Colonic mucosa (tissue), 4 donors: ENCODE measurements at regions not wholly inside any gene's neighbourhood (a gene's known extent, or its start where the extent isn't known, plus 50 kb on each side); places are given as distances from the start of the nearest gene placed in this dataset.

Experiments
- DNase-seq: peaks from one replicate; pipeline ENCODE4 v3.0.0-alpha.2; 2020
- H3K27ac ChIP-seq: fragments of 200-600 bp; one replicate; pipeline ENCODE4 v1.8.0; 2021
- H3K27me3 ChIP-seq: fragments of 200-600 bp; one replicate; pipeline ENCODE4 v1.8.0; 2021
- H3K36me3 ChIP-seq: fragments of 200-600 bp; one replicate; pipeline ENCODE4 v1.8.0; 2021
- H3K4me1 ChIP-seq: fragments of 200-600 bp; one replicate; pipeline ENCODE4 v1.8.0; 2021; ENCODE audit warnings: mild to moderate bottlenecking
- H3K4me3 ChIP-seq: fragments of 200-600 bp; one replicate; pipeline ENCODE4 v1.8.0; 2021
- H3K9ac ChIP-seq, 2 donors: one replicate each; pipeline ENCODE4 v1.7.0; 2013; ENCODE audit warnings: control low read depth in 2 of 2, low read depth in 2 of 2, low read length in 2 of 2
- H3K9me3 ChIP-seq: fragments of 200-600 bp; one replicate; pipeline ENCODE4 v1.8.0; 2021
- intact Hi-C: fragments of 100-400 bp; cut with DNase I; formaldehyde crosslinking; loops from one replicate; pipeline ENCODE4 v1.14.1; 2022
- TF ChIP-seq, protein P1 (sequence below): fragments of 200-600 bp; IDR thresholded peaks from one replicate; pipeline ENCODE4 v1.8.0; 2022; ENCODE audit warnings: antibody characterized with exemption, mild to moderate bottlenecking
- donor health status: healthy.
- donor health status: DM: no; HTN: no; CAD: no.
- donor health status: DM: no; HTN: no; CAD: no.

- no peak for DNase-seq
These were observed 103.8 kb upstream of the PARD3 start for GRCh38 chr10:34918776-34919315.

GRCh38 chr10:34918060-34918775 lies 103.1 kb upstream of the PARD3 start:
- Histone ChIP-seq H3K4me3 (no peak overlapping the region), H3K9me3 (no peaks in the 10 kb centered on the region), H3K27ac (no peak overlapping the region), H3K9ac (no peak overlapping the region), H3K27me3 (no peaks in the 10 kb centered on the region), H3K4me1 (no peaks in the 10 kb centered on the region), H3K36me3 (no peaks in the 10 kb centered on the region)
- intact Hi-C loops, result no loop called here
- TF ChIP-seq, protein P1, sequence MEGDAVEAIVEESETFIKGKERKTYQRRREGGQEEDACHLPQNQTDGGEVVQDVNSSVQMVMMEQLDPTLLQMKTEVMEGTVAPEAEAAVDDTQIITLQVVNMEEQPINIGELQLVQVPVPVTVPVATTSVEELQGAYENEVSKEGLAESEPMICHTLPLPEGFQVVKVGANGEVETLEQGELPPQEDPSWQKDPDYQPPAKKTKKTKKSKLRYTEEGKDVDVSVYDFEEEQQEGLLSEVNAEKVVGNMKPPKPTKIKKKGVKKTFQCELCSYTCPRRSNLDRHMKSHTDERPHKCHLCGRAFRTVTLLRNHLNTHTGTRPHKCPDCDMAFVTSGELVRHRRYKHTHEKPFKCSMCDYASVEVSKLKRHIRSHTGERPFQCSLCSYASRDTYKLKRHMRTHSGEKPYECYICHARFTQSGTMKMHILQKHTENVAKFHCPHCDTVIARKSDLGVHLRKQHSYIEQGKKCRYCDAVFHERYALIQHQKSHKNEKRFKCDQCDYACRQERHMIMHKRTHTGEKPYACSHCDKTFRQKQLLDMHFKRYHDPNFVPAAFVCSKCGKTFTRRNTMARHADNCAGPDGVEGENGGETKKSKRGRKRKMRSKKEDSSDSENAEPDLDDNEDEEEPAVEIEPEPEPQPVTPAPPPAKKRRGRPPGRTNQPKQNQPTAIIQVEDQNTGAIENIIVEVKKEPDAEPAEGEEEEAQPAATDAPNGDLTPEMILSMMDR, result no peak
- DNase-seq, result no peak

More at GRCh38 chr10:34918776-34919315, 103.8 kb upstream of the PARD3 start:
- no peaks in the 10 kb centered on the region for H3K9me3 ChIP-seq
- TF ChIP-seq, protein P1, result no peak
- no peak overlapping the region for H3K9ac ChIP-seq
- no peaks in the 10 kb centered on the region for H3K4me1 ChIP-seq
- H3K36me3 ChIP-seq, result no peaks in the 10 kb centered on the region
- H3K27ac ChIP-seq, result no peak overlapping the region
- H3K4me3 ChIP-seq, result no peak overlapping the region
- intact Hi-C loops, result no loop called here
- H3K27me3 ChIP-seq, result no peaks in the 10 kb centered on the region

- no peaks in the 10 kb centered on the region for H3K4me1 ChIP-seq
- no peak overlapping the region for H3K9ac ChIP-seq
- H3K36me3 ChIP-seq, result no peaks in the 10 kb centered on the region
- no peak overlapping the region for H3K4me3 ChIP-seq
- H3K27ac ChIP-seq, result no peak overlapping the region
- no peaks in the 10 kb centered on the region for H3K9me3 ChIP-seq
- DNase-seq, result no peak
- no peaks in the 10 kb centered on the region for H3K27me3 ChIP-seq
- intact Hi-C loops, result no loop called here
- TF ChIP-seq, protein P1, result no peak
These were observed 101.2 kb upstream of the PARD3 start for GRCh38 chr10:34916314-34916713.

DNA sequence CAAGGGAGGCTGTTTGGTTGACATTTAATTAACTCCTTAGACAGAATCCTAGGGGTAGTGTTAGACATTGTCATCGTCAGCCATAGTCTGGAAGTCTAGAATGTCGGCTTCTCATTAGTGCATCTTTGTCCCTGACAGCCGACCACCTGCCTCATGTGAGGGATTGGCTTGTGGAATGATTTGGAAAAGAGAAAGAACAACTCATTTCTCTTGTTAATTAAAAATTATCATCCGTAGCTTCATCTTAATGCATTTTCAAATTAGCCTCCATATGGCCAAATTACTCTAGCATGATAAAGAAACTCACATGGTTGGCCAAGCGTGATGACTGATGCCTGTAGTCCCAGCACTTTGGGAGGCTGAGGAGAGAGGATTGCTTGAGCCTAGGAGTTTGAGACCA lies 97.7 kb upstream of the PARD3 start:
- DNase-seq, result no peak

GRCh38 chr10:34911661-34912205 lies 96.6 kb upstream of the PARD3 start:
- TF ChIP-seq, protein P1, result no peak
- H3K27ac ChIP-seq, result no peak overlapping the region
- no peaks in the 10 kb centered on the region for H3K27me3 ChIP-seq
- H3K9ac ChIP-seq, result no peak overlapping the region
- intact Hi-C loops, result no loop called here
- no peaks in the 10 kb centered on the region for H3K4me1 ChIP-seq
- no peak overlapping the region for H3K4me3 ChIP-seq
- H3K36me3 ChIP-seq, result no peaks in the 10 kb centered on the region
- no peaks in the 10 kb centered on the region for H3K9me3 ChIP-seq
- no peak for DNase-seq

More for the DNA sequence above, 97.7 kb upstream of the PARD3 start:
- H3K27me3 ChIP-seq, result no peaks in the 10 kb centered on the region
- H3K9me3 ChIP-seq, result no peaks in the 10 kb centered on the region
- no peaks in the 10 kb centered on the region for H3K4me1 ChIP-seq
- intact Hi-C loops, result no loop called here
- H3K27ac ChIP-seq, result no peak overlapping the region
- no peaks in the 10 kb centered on the region for H3K36me3 ChIP-seq
- H3K9ac ChIP-seq, result no peak overlapping the region
- no peak overlapping the region for H3K4me3 ChIP-seq
- TF ChIP-seq, protein P1, result no peak
